ENCODE measurements at regions not wholly inside any gene's neighbourhood (a gene's known extent, or its start where the extent isn't known, plus 50 kb on each side); places are given as distances from the start of the nearest gene placed in this dataset.

DNA sequence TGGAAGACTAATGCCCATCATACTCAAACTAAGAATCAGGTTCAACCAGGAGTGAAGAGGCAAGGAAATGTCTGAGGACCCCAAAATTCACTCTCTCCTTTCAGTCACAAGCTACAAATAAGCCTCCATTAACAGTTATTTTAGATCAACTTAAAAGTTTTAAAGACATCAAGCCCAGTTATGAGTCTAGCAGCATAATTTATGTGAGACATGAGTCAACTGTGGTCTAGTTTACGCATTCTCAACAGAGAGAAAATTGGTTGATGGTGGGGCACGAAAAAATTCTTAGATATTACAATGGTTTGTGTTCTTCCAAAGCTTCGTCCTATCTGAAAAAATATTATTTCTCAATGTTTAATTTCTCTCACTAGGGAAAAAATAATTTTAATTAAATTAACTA is 204.9 kb upstream of the NT5E start:
- H4K20me1 ChIP-seq (replicated peaks; ENCODE audit: control insufficient read depth, insufficient read depth, low read length): no peaks in the 10 kb centered on the region
- ChIA-PET POLR2A (no interaction called here), CTCF (ENCODE audit: low intra/inter-chr PET ratio) (no interaction called here)
- BruUV-seq (replicated peaks): no TSS peak
- H3K9ac ChIP-seq (ENCODE audit: insufficient read depth in 1 of 2, low read depth in 2 of 2, low read length in 2 of 2): no peak overlapping the region
- H3K9me3 ChIP-seq (replicated peaks; ENCODE audit: control insufficient read depth, insufficient read depth, low read depth, low read length): no peaks in the 10 kb centered on the region
- no peak overlapping the region for H3K27ac ChIP-seq (ENCODE audit: extremely low read depth, low read depth, low read length)
- H2AFZ ChIP-seq (ENCODE audit: low read depth, low read length): no peak overlapping the region
- no peak overlapping the region for H3K4me2 ChIP-seq (ENCODE audit: insufficient read depth, low read length)
- intact Hi-C loops (cut with micrococcal nuclease): no loop called here
- H3K27me3 ChIP-seq (ENCODE audit: control insufficient read depth in 2 of 2, insufficient read depth in 2 of 2, low read length in 2 of 2): no peaks in the 10 kb centered on the region
- H3K36me3 ChIP-seq (ENCODE audit: control insufficient read depth, insufficient read depth, low read length): no peaks in the 10 kb centered on the region
- ATAC-seq (no peak), DNase-seq (ENCODE audit: extremely low read depth in 1 of 4, low spot score in 3 of 4) (no peak), FAIRE-seq (no peak)
- H3K4me1 ChIP-seq (replicated peaks in 1 of 2; ENCODE audit: control insufficient read depth in 2 of 2, insufficient read depth in 2 of 2, low read length in 2 of 2): no peaks in the 10 kb centered on the region
- 5% methylated on average over 3 of the region's 3 CpGs for WGBS (ENCODE audit: insufficient coverage, low coverage, missing lambda C conversion rate)
- no peaks in the 10 kb centered on the region for H3K79me2 ChIP-seq (ENCODE audit: control insufficient read depth, insufficient read depth, low read length)
- H3K4me3 ChIP-seq: no peak overlapping the region
- H3K9me1 ChIP-seq (ENCODE audit: control insufficient read depth, insufficient read depth, low read length): no peaks in the 10 kb centered on the region
- in situ Hi-C loops (cut with MboI): no loop called here
- TF ChIP-seq, protein P1, sequence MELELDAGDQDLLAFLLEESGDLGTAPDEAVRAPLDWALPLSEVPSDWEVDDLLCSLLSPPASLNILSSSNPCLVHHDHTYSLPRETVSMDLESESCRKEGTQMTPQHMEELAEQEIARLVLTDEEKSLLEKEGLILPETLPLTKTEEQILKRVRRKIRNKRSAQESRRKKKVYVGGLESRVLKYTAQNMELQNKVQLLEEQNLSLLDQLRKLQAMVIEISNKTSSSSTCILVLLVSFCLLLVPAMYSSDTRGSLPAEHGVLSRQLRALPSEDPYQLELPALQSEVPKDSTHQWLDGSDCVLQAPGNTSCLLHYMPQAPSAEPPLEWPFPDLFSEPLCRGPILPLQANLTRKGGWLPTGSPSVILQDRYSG (tag; conservative IDR thresholded peaks at IDR 0.05; ENCODE audit: low read depth): no peak
- no peak for TF ChIP-seq YBX1 (IDR thresholded peaks at IDR 0.05)
- no peak for TF ChIP-seq PPARD (CRISPR knock-in tag; IDR thresholded peaks at IDR 0.05)
- no peak for TF ChIP-seq ZFP30 (CRISPR knock-in tag; IDR thresholded peaks at IDR 0.05; ENCODE audit: borderline replicate concordance)
- no peak for TF ChIP-seq MEF2D (tag; conservative IDR thresholded peaks at IDR 0.05; ENCODE audit: low read depth)
- TF ChIP-seq, protein P2, sequence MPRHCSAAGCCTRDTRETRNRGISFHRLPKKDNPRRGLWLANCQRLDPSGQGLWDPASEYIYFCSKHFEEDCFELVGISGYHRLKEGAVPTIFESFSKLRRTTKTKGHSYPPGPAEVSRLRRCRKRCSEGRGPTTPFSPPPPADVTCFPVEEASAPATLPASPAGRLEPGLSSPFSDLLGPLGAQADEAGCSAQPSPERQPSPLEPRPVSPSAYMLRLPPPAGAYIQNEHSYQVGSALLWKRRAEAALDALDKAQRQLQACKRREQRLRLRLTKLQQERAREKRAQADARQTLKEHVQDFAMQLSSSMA (CRISPR knock-in tag; IDR thresholded peaks at IDR 0.05): no peak
- no peak for TF ChIP-seq U2AF1 (optimal IDR thresholded peaks at IDR 0.05; ENCODE audit: low read depth, low read length)
- no peak for TF ChIP-seq FOXM1 (IDR thresholded peaks at IDR 0.05; ENCODE audit: low read depth)
- TF ChIP-seq FOXM1 (CRISPR knock-in tag; IDR thresholded peaks at IDR 0.05; ENCODE audit: low read depth): no peak
- TF ChIP-seq, protein P3, sequence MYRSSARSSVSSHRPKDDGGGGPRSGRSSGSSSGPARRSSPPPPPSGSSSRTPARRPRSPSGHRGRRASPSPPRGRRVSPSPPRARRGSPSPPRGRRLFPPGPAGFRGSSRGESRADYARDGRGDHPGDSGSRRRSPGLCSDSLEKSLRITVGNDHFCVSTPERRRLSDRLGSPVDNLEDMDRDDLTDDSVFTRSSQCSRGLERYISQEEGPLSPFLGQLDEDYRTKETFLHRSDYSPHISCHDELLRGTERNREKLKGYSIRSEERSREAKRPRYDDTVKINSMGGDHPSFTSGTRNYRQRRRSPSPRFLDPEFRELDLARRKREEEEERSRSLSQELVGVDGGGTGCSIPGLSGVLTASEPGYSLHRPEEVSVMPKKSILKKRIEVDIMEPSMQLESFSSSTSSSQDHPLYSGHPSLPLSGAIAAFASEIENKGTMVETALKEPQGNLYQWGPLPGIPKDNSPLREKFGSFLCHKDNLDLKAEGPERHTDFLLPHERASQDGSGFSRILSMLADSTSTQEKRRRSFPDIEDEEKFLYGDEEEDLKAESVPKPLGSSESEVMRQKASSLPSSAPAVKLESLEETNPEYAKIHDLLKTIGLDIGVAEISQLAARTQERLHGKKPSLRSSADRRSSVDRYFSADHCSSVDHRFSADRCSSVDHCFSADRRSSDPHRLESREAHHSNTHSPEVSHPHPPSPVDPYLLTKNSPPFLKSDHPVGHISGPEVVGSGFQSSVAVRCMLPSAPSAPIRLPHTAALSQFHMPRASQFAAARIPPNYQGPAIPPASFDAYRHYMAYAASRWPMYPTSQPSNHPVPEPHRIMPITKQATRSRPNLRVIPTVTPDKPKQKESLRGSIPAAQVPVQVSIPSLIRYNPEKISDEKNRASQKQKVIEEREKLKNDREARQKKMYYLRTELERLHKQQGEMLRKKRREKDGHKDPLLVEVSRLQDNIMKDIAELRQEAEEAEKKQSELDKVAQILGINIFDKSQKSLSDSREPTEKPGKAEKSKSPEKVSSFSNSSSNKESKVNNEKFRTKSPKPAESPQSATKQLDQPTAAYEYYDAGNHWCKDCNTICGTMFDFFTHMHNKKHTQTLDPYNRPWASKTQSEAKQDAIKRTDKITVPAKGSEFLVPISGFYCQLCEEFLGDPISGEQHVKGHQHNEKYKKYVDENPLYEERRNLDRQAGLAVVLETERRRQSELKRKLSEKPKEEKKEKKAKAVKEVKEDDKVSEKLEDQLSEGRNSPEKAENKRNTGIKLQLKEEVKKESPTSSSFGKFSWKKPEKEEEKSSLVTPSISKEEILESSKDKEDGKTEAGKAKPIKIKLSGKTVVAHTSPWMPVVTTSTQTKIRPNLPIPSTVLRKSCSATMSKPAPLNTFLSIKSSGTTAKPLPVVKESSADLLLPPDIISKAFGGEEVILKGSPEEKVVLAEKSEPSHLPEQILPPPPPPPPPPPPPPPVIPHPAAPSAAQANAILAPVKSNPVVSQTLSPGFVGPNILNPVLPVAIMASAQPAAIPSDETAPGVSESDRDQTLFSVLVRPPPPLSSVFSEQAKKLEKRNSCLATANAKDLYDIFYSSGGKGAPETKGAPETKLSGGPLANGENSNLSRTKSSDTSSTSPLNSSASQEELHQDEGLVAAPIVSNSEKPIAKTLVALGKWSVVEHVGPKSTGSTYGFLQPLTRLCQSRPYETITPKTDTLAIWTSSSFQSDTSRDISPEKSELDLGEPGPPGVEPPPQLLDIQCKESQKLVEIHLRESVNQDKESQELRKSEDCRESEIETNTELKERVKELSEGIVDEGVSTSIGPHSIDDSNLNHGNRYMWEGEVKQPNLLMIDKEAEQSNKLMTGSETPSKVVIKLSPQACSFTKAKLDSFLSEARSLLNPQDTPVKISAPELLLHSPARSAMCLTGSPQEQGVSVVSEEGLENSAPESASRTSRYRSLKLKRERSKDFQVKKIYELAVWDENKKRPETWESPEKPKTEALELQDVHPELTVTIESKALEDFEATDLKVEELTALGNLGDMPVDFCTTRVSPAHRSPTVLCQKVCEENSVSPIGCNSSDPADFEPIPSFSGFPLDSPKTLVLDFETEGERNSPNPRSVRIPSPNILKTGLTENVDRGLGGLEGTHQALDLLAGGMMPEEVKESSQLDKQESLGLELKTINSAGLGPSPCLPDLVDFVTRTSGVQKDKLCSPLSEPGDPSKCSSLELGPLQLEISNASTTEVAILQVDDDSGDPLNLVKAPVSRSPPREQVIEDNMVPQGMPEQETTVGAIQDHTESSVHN (IDR thresholded peaks at IDR 0.05; ENCODE audit: borderline replicate concordance in 1 of 2, low read depth in 1 of 2): no peak
- TF ChIP-seq SIN3A (IDR thresholded peaks at IDR 0.05; ENCODE audit: borderline replicate concordance in 2 of 2, control insufficient read depth in 1 of 2, low read depth in 2 of 2, low read length in 2 of 2): no peak
- no peak for TF ChIP-seq ZNF695 (CRISPR knock-in tag; IDR thresholded peaks at IDR 0.05)
- no peak for TF ChIP-seq NR2F6 (CRISPR knock-in tag; IDR thresholded peaks at IDR 0.05)

Measured in K562 (cell line).